ENCODE measurements at regions not wholly inside any gene's neighbourhood (a gene's known extent, or its start where the extent isn't known, plus 50 kb on each side); places are given as distances from the start of the nearest gene placed in this dataset.

- Histone ChIP-seq H3K4me3 (no peak overlapping the region), H3K36me3 (no peaks in the 10 kb centered on the region), H3K9me3 (no peaks in the 10 kb centered on the region), H3K4me1 (no peaks in the 10 kb centered on the region), H3K27me3 (no peaks in the 10 kb centered on the region), H3K27ac (no peak overlapping the region)
- DNase-seq, result no peak
- intact Hi-C loops (cut with DNase I; ENCODE audit: low total_unique reads), result no loop called here
- TF ChIP-seq POLR2AphosphoS5 (IDR thresholded peaks at IDR 0.05), result no peak
- TF ChIP-seq POLR2A (IDR thresholded peaks at IDR 0.05), result no peak
- TF ChIP-seq CTCF (IDR thresholded peaks at IDR 0.05), result no peak
- WGBS, 5 donors, result 44 to 59% (median 54%) methylated on average over 2 of the region's 2 CpGs
These were observed 1644.5 kb upstream of the NUDT12 start for GRCh38 chr5:105207066-105207465.

- Histone ChIP-seq H3K4me1 (no peaks in the 10 kb centered on the region), H3K9me3 (peaks cover 0 to 11% (median 0%) of the 10 kb centered on the region in 4 donors), H3K27ac (no peak overlapping the region), H3K27me3 (no peaks in the 10 kb centered on the region), H3K4me3 (no peak overlapping the region), H3K36me3 (no peaks in the 10 kb centered on the region)
- 84 to 93% (median 90%) methylated on average over 3 of the region's 3 CpGs for WGBS, 5 donors
- intact Hi-C loops (cut with DNase I; ENCODE audit: low total_unique reads), result no loop called here
- TF ChIP-seq POLR2AphosphoS5 (IDR thresholded peaks at IDR 0.05) (no peak), POLR2A (IDR thresholded peaks at IDR 0.05) (no peak), CTCF (IDR thresholded peaks at IDR 0.05) (no peak), EP300 (IDR thresholded peaks at IDR 0.05) (no peak)
- DNase-seq, result no peak
These were observed 1634.9 kb upstream of the NUDT12 start for GRCh38 chr5:105197531-105197930.

- H3K27me3 ChIP-seq, result no peaks in the 10 kb centered on the region
- no peaks in the 10 kb centered on the region for H3K4me1 ChIP-seq
- no peak for DNase-seq
- no peaks in the 10 kb centered on the region for H3K36me3 ChIP-seq
- TF ChIP-seq EP300 (IDR thresholded peaks at IDR 0.05), result no peak
- TF ChIP-seq POLR2A (IDR thresholded peaks at IDR 0.05), result no peak
- no peak for TF ChIP-seq CTCF (IDR thresholded peaks at IDR 0.05)
- no peak for TF ChIP-seq POLR2AphosphoS5 (IDR thresholded peaks at IDR 0.05)
- peaks cover 0 to 11% (median 0%) of the 10 kb centered on the region in 4 donors for H3K9me3 ChIP-seq
- H3K27ac ChIP-seq, result no peak overlapping the region
- intact Hi-C loops (cut with DNase I; ENCODE audit: low total_unique reads), result no loop called here
- no peak overlapping the region for H3K4me3 ChIP-seq
These were observed 1633.2 kb upstream of the NUDT12 start for GRCh38 chr5:105195765-105196164.

- no peaks in the 10 kb centered on the region for H3K27me3 ChIP-seq
- H3K9me3 ChIP-seq, result peaks cover 0 to 5% (median 0%) of the 10 kb centered on the region in 4 donors
- H3K27ac ChIP-seq, result no peak overlapping the region
- DNase-seq, result no peak
- no peaks in the 10 kb centered on the region for H3K36me3 ChIP-seq
- no peaks in the 10 kb centered on the region for H3K4me1 ChIP-seq
- H3K4me3 ChIP-seq, result no peak overlapping the region
- WGBS, 5 donors, result 80 to 93% (median 93%) methylated on average over 2 of the region's 2 CpGs
- TF ChIP-seq EP300 (IDR thresholded peaks at IDR 0.05) (no peak), CTCF (IDR thresholded peaks at IDR 0.05) (no peak), POLR2A (IDR thresholded peaks at IDR 0.05) (no peak)
- intact Hi-C loops (cut with DNase I; ENCODE audit: low total_unique reads), result no loop called here
These were observed 1610.3 kb upstream of the NUDT12 start for GRCh38 chr5:105172918-105173317.

Measured in stomach (tissue), 8 donors.